WI38 (cell line): ENCODE measurements at regions not wholly inside any gene's neighbourhood (a gene's known extent, or its start where the extent isn't known, plus 50 kb on each side); places are given as distances from the start of the nearest gene placed in this dataset.

ENCODE experiments used
- H3K4me3 ChIP-seq: 2 replicates; pipeline ENCODE4 v1.5.1; 2011; ENCODE audit warnings: low read depth, mild to moderate bottlenecking, control low read depth, low read length
- TF ChIP-seq, protein P1 (sequence below): IDR thresholded peaks from 2 replicates; pipeline ENCODE4 v1.5.1; 2012; ENCODE audit warnings: low read depth, mild to moderate bottlenecking, control low read depth, low read length

- TF ChIP-seq, protein P1, sequence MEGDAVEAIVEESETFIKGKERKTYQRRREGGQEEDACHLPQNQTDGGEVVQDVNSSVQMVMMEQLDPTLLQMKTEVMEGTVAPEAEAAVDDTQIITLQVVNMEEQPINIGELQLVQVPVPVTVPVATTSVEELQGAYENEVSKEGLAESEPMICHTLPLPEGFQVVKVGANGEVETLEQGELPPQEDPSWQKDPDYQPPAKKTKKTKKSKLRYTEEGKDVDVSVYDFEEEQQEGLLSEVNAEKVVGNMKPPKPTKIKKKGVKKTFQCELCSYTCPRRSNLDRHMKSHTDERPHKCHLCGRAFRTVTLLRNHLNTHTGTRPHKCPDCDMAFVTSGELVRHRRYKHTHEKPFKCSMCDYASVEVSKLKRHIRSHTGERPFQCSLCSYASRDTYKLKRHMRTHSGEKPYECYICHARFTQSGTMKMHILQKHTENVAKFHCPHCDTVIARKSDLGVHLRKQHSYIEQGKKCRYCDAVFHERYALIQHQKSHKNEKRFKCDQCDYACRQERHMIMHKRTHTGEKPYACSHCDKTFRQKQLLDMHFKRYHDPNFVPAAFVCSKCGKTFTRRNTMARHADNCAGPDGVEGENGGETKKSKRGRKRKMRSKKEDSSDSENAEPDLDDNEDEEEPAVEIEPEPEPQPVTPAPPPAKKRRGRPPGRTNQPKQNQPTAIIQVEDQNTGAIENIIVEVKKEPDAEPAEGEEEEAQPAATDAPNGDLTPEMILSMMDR, result no peak
Observed at GRCh38 chr11:10394229-10395101, 60.6 kb upstream of the AMPD3 start.

GRCh38 chr11:10395166-10395897 is 59.7 kb upstream of the AMPD3 start:
- TF ChIP-seq, protein P1, result no peak

More at GRCh38 chr11:10394229-10395101, 60.6 kb upstream of the AMPD3 start:
- no peak overlapping the region for H3K4me3 ChIP-seq

GRCh38 chr11:10396771-10397170 is 58.3 kb upstream of the AMPD3 start:
- no peak overlapping the region for H3K4me3 ChIP-seq
- TF ChIP-seq, protein P1, result no peak

More at GRCh38 chr11:10395166-10395897, 59.7 kb upstream of the AMPD3 start:
- H3K4me3 ChIP-seq, result no peak overlapping the region

DNA sequence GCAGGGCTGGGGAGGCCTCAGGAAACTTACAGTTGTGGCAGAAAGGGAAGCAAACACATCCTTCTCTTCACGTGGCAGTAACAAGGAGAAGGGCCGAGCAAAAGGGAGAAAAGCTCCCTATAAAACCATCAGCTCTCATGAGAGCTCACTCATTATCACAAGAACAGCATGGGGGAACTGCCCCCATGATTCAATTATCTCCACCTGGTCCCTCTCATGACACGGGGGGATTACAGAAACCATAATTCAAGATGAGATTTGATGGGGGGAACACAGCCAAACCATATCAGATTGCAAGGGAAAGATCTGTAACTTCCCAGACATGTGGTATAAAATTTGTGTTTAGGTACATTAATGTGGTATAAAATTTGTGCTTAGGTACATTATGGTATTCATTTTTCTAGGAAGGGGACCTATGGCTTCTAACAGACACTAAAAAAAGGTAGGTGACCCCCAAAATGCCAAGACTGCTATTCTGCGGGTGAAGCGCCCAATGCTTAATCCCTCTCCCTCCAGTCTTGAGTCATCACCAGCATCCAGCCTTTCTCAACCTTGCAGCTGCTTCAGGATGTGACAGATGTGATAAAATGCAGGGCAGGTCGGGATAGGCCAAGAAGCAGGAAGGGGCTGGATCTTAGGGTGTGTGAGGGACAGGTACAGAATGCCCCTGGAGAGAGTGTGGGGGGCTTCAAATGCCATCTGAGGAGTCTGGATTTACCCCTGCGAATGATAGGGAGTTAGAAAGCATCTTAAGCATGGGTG is 57.7 kb upstream of the AMPD3 start:
- no peak overlapping the region for H3K4me3 ChIP-seq
- TF ChIP-seq, protein P1, result no peak

DNA sequence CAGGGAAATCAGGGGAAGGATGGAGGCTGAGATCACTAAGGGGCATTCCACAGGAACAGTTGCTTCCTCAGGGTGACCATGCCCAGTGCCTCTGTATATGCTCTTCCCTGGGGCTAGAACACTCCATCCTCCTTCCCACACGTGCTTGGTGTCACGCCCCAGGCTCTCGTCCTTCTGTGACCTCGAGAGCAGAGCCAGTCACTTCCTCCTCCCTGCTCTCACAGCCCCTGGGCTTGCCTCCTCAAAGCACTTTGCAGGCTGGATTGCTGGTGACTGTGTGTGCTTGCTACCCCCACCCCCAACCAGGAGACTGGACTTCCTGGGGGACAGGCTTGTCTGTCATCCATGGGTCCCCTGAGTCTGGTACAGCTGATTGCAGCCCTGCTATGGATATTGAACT is 56.5 kb upstream of the AMPD3 start:
- TF ChIP-seq, protein P1, result no peak
- no peak overlapping the region for H3K4me3 ChIP-seq

DNA sequence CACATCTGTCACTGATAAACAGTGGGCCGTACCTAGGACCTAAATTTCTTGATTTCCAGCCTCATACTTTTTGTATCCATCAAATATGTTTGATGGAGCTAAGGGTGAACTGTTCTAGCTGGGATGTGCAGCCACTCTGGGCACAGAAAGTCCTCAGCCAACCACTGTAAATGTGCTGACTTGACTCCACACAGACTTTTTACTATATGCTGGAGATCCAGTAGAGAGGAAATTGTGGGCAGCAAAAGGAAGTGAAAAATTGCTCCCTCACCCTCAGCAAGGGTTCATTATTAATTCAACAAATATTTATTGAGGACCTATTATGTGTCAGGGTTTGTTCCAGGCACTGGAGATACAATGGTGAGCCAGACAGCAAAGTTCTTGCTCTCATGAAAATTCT is 54.2 kb upstream of the AMPD3 start:
- TF ChIP-seq, protein P1, result no peak
- no peak overlapping the region for H3K4me3 ChIP-seq
